ENCODE measurements at regions not wholly inside any gene's neighbourhood (a gene's known extent, or its start where the extent isn't known, plus 50 kb on each side); places are given as distances from the start of the nearest gene placed in this dataset.

GRCh38 chr12:89833337-89834252 lies 125.0 kb upstream of the ATP2B1 start:
- Histone ChIP-seq H3K9ac (ENCODE audit: low read depth, low read length) (no peak overlapping the region), H3K4me1 (ENCODE audit: insufficient read depth, low read length) (no peaks in the 10 kb centered on the region), H3K4me3 (ENCODE audit: low read depth in 1 of 2, low read length in 2 of 2) (no peak overlapping the region), H3K9me3 (ENCODE audit: insufficient read depth, low read length, severe bottlenecking) (no peaks in the 10 kb centered on the region), H3K79me2 (ENCODE audit: insufficient read depth, low read length) (no peaks in the 10 kb centered on the region), H3K4me2 (ENCODE audit: insufficient read depth, low read length) (no peak overlapping the region), H3K27ac (ENCODE audit: low read length) (no peak overlapping the region), H3K36me3 (ENCODE audit: insufficient read depth, low read length) (no peaks in the 10 kb centered on the region), H2AFZ (ENCODE audit: low read depth, low read length) (no peak overlapping the region), H4K20me1 (ENCODE audit: insufficient read depth, low read length) (no peaks in the 10 kb centered on the region), H3K27me3 (ENCODE audit: insufficient read depth, low read length, poor library complexity) (no peaks in the 10 kb centered on the region)
- TF ChIP-seq EZH2 (IDR thresholded peaks at IDR 0.05; ENCODE audit: borderline replicate concordance, low read depth, low read length, severe bottlenecking), result no peak
- TF ChIP-seq, protein P1, sequence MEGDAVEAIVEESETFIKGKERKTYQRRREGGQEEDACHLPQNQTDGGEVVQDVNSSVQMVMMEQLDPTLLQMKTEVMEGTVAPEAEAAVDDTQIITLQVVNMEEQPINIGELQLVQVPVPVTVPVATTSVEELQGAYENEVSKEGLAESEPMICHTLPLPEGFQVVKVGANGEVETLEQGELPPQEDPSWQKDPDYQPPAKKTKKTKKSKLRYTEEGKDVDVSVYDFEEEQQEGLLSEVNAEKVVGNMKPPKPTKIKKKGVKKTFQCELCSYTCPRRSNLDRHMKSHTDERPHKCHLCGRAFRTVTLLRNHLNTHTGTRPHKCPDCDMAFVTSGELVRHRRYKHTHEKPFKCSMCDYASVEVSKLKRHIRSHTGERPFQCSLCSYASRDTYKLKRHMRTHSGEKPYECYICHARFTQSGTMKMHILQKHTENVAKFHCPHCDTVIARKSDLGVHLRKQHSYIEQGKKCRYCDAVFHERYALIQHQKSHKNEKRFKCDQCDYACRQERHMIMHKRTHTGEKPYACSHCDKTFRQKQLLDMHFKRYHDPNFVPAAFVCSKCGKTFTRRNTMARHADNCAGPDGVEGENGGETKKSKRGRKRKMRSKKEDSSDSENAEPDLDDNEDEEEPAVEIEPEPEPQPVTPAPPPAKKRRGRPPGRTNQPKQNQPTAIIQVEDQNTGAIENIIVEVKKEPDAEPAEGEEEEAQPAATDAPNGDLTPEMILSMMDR (IDR thresholded peaks at IDR 0.05; ENCODE audit: borderline replicate concordance, extremely low read depth, low read length, poor library complexity, severe bottlenecking), result no peak
- DNase-seq (no peak), ATAC-seq (ENCODE audit: insufficient read depth, low read depth) (no peak)

- Histone ChIP-seq H2AFZ (ENCODE audit: low read depth, low read length) (no peak overlapping the region), H3K4me3 (ENCODE audit: low read depth in 1 of 2, low read length in 2 of 2) (no peak overlapping the region), H3K4me2 (ENCODE audit: insufficient read depth, low read length) (no peak overlapping the region), H3K27me3 (ENCODE audit: insufficient read depth, low read length, poor library complexity) (no peaks in the 10 kb centered on the region), H4K20me1 (ENCODE audit: insufficient read depth, low read length) (no peaks in the 10 kb centered on the region), H3K27ac (ENCODE audit: low read length) (no peak overlapping the region), H3K36me3 (ENCODE audit: insufficient read depth, low read length) (no peaks in the 10 kb centered on the region), H3K9ac (ENCODE audit: low read depth, low read length) (no peak overlapping the region), H3K9me3 (ENCODE audit: insufficient read depth, low read length, severe bottlenecking) (no peaks in the 10 kb centered on the region), H3K79me2 (ENCODE audit: insufficient read depth, low read length) (no peaks in the 10 kb centered on the region), H3K4me1 (ENCODE audit: insufficient read depth, low read length) (no peaks in the 10 kb centered on the region)
- DNase-seq (no peak), ATAC-seq (ENCODE audit: insufficient read depth, low read depth) (no peak)
- TF ChIP-seq EZH2 (IDR thresholded peaks at IDR 0.05; ENCODE audit: borderline replicate concordance, low read depth, low read length, severe bottlenecking), result no peak
- TF ChIP-seq, protein P1 (IDR thresholded peaks at IDR 0.05; ENCODE audit: borderline replicate concordance, extremely low read depth, low read length, poor library complexity, severe bottlenecking), result no peak
These were observed 123.7 kb upstream of the ATP2B1 start for GRCh38 chr12:89832336-89832735.

GRCh38 chr12:89831310-89832095 lies 122.9 kb upstream of the ATP2B1 start:
- no peaks in the 10 kb centered on the region for H3K36me3 ChIP-seq (ENCODE audit: insufficient read depth, low read length)
- H3K79me2 ChIP-seq (ENCODE audit: insufficient read depth, low read length), result no peaks in the 10 kb centered on the region
- 0 out of 3 replicates have a peak, but pooled peaks have one; percentile 47 for ATAC-seq (ENCODE audit: insufficient read depth, low read depth)
- no peak overlapping the region for H2AFZ ChIP-seq (ENCODE audit: low read depth, low read length)
- TF ChIP-seq, protein P1 (IDR thresholded peaks at IDR 0.05; ENCODE audit: borderline replicate concordance, extremely low read depth, low read length, poor library complexity, severe bottlenecking), result no peak
- no peak for TF ChIP-seq EZH2 (IDR thresholded peaks at IDR 0.05; ENCODE audit: borderline replicate concordance, low read depth, low read length, severe bottlenecking)
- H4K20me1 ChIP-seq (ENCODE audit: insufficient read depth, low read length), result no peaks in the 10 kb centered on the region
- H3K27me3 ChIP-seq (ENCODE audit: insufficient read depth, low read length, poor library complexity), result no peaks in the 10 kb centered on the region
- no peak overlapping the region for H3K9ac ChIP-seq (ENCODE audit: low read depth, low read length)
- H3K4me2 ChIP-seq (ENCODE audit: insufficient read depth, low read length), result no peak overlapping the region
- H3K27ac ChIP-seq (ENCODE audit: low read length), result no peak overlapping the region
- H3K4me1 ChIP-seq (ENCODE audit: insufficient read depth, low read length), result no peaks in the 10 kb centered on the region
- no peak overlapping the region for H3K4me3 ChIP-seq (ENCODE audit: low read depth in 1 of 2, low read length in 2 of 2)
- no peaks in the 10 kb centered on the region for H3K9me3 ChIP-seq (ENCODE audit: insufficient read depth, low read length, severe bottlenecking)
- DNase-seq, result no peak
